ENCODE measurements at regions not wholly inside any gene's neighbourhood (a gene's known extent, or its start where the extent isn't known, plus 50 kb on each side); places are given as distances from the start of the nearest gene placed in this dataset.

- no peak for TF ChIP-seq CTCF (IDR thresholded peaks at IDR 0.05)
- no peak for TF ChIP-seq POLR2AphosphoS5 (IDR thresholded peaks at IDR 0.05; ENCODE audit: insufficient read depth in 1 of 2, low read depth in 1 of 2)
Observed at GRCh38 chr7:46508583-46508982, 587.5 kb upstream of the IGFBP3 start.
